ENCODE measurements at regions not wholly inside any gene's neighbourhood (a gene's known extent, or its start where the extent isn't known, plus 50 kb on each side); places are given as distances from the start of the nearest gene placed in this dataset.

- 0 out of 3 replicates have a peak, but pooled peaks cover 3% of the 10 kb centered on the region for H3K4me1 Mint-ChIP-seq
- H3K36me3 ChIP-seq (ENCODE audit: insufficient read depth): no peaks in the 10 kb centered on the region
Observed at GRCh38 chr2:67612576-67613042, 215.5 kb downstream of the ETAA1 start.

More at GRCh38 chr2:67612576-67613042, 215.5 kb downstream of the ETAA1 start:
- Histone ChIP-seq H4K20me1 (replicated peaks; ENCODE audit: insufficient read depth) (0 out of 2 replicates have a peak, but pooled peaks cover 2% of the 10 kb centered on the region), H3K4me2 (no peak overlapping the region), H3K27me3 (ENCODE audit: insufficient read depth) (no peaks in the 10 kb centered on the region), H3K79me2 (replicated peaks; ENCODE audit: insufficient read depth) (no peaks in the 10 kb centered on the region), H3K27ac (ENCODE audit: low read depth) (no peak overlapping the region), H2AFZ (0 out of 2 replicates have a peak overlapping the region, but pooled peaks have one; percentile 28), H3K4me1 (ENCODE audit: insufficient read depth) (no peaks in the 10 kb centered on the region), H3K4me3 (no peak overlapping the region), H3F3A (replicated peaks; ENCODE audit: low read depth) (no peaks in the 10 kb centered on the region), H3K9me2 (ENCODE audit: insufficient read depth) (no peaks in the 10 kb centered on the region)
- DNase-seq (ENCODE audit: low spot score) (no peak), ATAC-seq (no peak)
- Mint-ChIP-seq H3K4me3 (no peak overlapping the region), H3K36me3 (ENCODE audit: low read depth) (no peaks in the 10 kb centered on the region), H3K9me3 (no peaks in the 10 kb centered on the region), H3K27me3 (ENCODE audit: insufficient read depth, low read depth, poor library complexity) (peaks cover 2% of the 10 kb centered on the region), H3K27ac (no peak overlapping the region)
- TF ChIP-seq ZNF462 (CRISPR knock-in tag; IDR thresholded peaks at IDR 0.05): no peak
- no peak for TF ChIP-seq ETS1 (IDR thresholded peaks at IDR 0.05)
- no peak for TF ChIP-seq POLR2AphosphoS5 (IDR thresholded peaks at IDR 0.05; ENCODE audit: low read depth)
- no peak for TF ChIP-seq REST (IDR thresholded peaks at IDR 0.05; ENCODE audit: unreplicated experiment)
- TF ChIP-seq ZNF114 (CRISPR knock-in tag; IDR thresholded peaks at IDR 0.05): no peak
- TF ChIP-seq STAT1 (IDR thresholded peaks at IDR 0.05; ENCODE audit: unreplicated experiment): no peak
- TF ChIP-seq CREB1 (CRISPR knock-in tag; IDR thresholded peaks at IDR 0.05; ENCODE audit: low read depth): no peak
- TF ChIP-seq EZH2 (IDR thresholded peaks at IDR 0.05; ENCODE audit: low read depth, unreplicated experiment): no peak
- TF ChIP-seq EZH2phosphoT487 (IDR thresholded peaks at IDR 0.05; ENCODE audit: unreplicated experiment): no peak
